ENCODE measurements at regions not wholly inside any gene's neighbourhood (a gene's known extent, or its start where the extent isn't known, plus 50 kb on each side); places are given as distances from the start of the nearest gene placed in this dataset.

- no peaks in the 10 kb centered on the region for H3K27me3 ChIP-seq
- H3K4me3 ChIP-seq, result no peak overlapping the region
- DNase-seq, result no peak
- ATAC-seq, result no peak
- no peak for TF ChIP-seq CTCF (IDR thresholded peaks at IDR 0.05)
- H3K4me1 ChIP-seq, result no peaks in the 10 kb centered on the region
- H3K27ac ChIP-seq, result no peak overlapping the region
- FAIRE-seq, result no peak
- 78 to 79% methylated on average over 1 of the region's 1 CpG for WGBS, 2 donors
- H3K9me3 ChIP-seq, result no peaks in the 10 kb centered on the region
- H3K36me3 ChIP-seq, result no peaks in the 10 kb centered on the region
- intact Hi-C loops (cut with DNase I), result no loop called here
Observed at GRCh38 chr4:147332091-147332490, 148.8 kb upstream of the EDNRA start.

GRCh38 chr4:147334478-147334877, 146.4 kb upstream of the EDNRA start:
- FAIRE-seq (peak; percentile 81), DNase-seq (no peak), ATAC-seq (peak in 1 of 4 donors; percentile 16)
- Histone ChIP-seq H3K9me3 (no peaks in the 10 kb centered on the region), H3K27me3 (no peaks in the 10 kb centered on the region), H3K36me3 (no peaks in the 10 kb centered on the region), H3K27ac (no peak overlapping the region), H3K4me1 (no peaks in the 10 kb centered on the region), H3K4me3 (no peak overlapping the region)
- WGBS, 2 donors, result 36 to 58% methylated on average over 1 of the region's 1 CpG
- no peak for TF ChIP-seq CTCF (IDR thresholded peaks at IDR 0.05)
- intact Hi-C loops (cut with DNase I), result no loop called here

GRCh38 chr4:147335183-147335582, 145.7 kb upstream of the EDNRA start:
- Histone ChIP-seq H3K27ac (no peak overlapping the region), H3K4me1 (no peaks in the 10 kb centered on the region), H3K27me3 (no peaks in the 10 kb centered on the region), H3K4me3 (no peak overlapping the region), H3K36me3 (no peaks in the 10 kb centered on the region), H3K9me3 (no peaks in the 10 kb centered on the region)
- ATAC-seq (no peak), DNase-seq (no peak), FAIRE-seq (no peak)
- TF ChIP-seq CTCF (IDR thresholded peaks at IDR 0.05), result no peak
- WGBS, 2 donors, result 80 to 96% methylated on average over 1 of the region's 1 CpG
- intact Hi-C loops (cut with DNase I), result no loop called here

- intact Hi-C loops (cut with DNase I), result no loop called here
- Histone ChIP-seq H3K27ac (no peak overlapping the region), H3K4me3 (no peak overlapping the region), H3K4me1 (no peaks in the 10 kb centered on the region), H3K36me3 (no peaks in the 10 kb centered on the region), H3K9me3 (no peaks in the 10 kb centered on the region), H3K27me3 (no peaks in the 10 kb centered on the region)
- ATAC-seq (no peak), FAIRE-seq (no peak), DNase-seq (no peak)
- no peak for TF ChIP-seq CTCF (IDR thresholded peaks at IDR 0.05)
- 56 to 69% methylated on average over 2 of the region's 2 CpGs for WGBS, 2 donors
Observed at GRCh38 chr4:147336252-147336651, 144.6 kb upstream of the EDNRA start.

- no peaks in the 10 kb centered on the region for H3K4me1 ChIP-seq
- no peaks in the 10 kb centered on the region for H3K36me3 ChIP-seq
- WGBS, 2 donors, result 57 to 75% methylated on average over 4 of the region's 4 CpGs
- no peak for FAIRE-seq
- no peak for TF ChIP-seq CTCF (IDR thresholded peaks at IDR 0.05)
- intact Hi-C loops (cut with DNase I), result no loop called here
- no peaks in the 10 kb centered on the region for H3K9me3 ChIP-seq
- H3K4me3 ChIP-seq, result no peak overlapping the region
- no peak for DNase-seq
- no peak overlapping the region for H3K27ac ChIP-seq
- H3K27me3 ChIP-seq, result no peaks in the 10 kb centered on the region
- no peak for ATAC-seq
Observed at GRCh38 chr4:147339100-147339499, 141.8 kb upstream of the EDNRA start.

All from pancreas (tissue), 10 donors.